C4-2B (cell line): ENCODE measurements at regions not wholly inside any gene's neighbourhood (a gene's known extent, or its start where the extent isn't known, plus 50 kb on each side); places are given as distances from the start of the nearest gene placed in this dataset.

Source experiments
- H3K27ac ChIP-seq: fragments of 450-650 bp; 2 replicates; pipeline ENCODE4 v1.5.1; 2017
- ZFX ChIP-seq: fragments of 450-650 bp; IDR thresholded peaks from 2 replicates; pipeline ENCODE4 v1.6.1; 2017
- TF ChIP-seq, protein P1 (sequence below): fragments of 450-650 bp; conservative IDR thresholded peaks from 2 replicates; pipeline ENCODE4 v1.5.1; 2017; ENCODE audit warnings: mild to moderate bottlenecking

DNA sequence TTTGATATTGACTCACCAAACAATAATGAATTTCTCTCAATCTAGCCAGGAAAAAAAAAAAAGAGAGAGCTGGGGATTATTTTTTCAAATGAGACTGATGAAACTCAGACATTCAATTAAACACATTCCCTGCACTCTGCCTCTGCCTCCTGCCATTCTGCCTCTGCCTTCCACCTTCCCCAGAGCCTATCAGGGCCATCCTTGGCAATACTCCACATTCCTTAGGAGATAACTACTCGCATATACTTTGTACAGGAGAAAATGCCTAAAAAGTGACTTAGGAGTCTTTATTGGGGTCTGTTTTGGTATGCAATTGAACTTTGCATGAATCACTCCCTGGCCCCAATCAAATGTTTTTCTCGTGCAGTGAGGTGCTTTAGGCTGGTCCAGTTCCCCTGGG is 246.6 kb upstream of the PLET1 start:
- TF ChIP-seq ZFX = no peak
- TF ChIP-seq, protein P1, sequence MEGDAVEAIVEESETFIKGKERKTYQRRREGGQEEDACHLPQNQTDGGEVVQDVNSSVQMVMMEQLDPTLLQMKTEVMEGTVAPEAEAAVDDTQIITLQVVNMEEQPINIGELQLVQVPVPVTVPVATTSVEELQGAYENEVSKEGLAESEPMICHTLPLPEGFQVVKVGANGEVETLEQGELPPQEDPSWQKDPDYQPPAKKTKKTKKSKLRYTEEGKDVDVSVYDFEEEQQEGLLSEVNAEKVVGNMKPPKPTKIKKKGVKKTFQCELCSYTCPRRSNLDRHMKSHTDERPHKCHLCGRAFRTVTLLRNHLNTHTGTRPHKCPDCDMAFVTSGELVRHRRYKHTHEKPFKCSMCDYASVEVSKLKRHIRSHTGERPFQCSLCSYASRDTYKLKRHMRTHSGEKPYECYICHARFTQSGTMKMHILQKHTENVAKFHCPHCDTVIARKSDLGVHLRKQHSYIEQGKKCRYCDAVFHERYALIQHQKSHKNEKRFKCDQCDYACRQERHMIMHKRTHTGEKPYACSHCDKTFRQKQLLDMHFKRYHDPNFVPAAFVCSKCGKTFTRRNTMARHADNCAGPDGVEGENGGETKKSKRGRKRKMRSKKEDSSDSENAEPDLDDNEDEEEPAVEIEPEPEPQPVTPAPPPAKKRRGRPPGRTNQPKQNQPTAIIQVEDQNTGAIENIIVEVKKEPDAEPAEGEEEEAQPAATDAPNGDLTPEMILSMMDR = no peak
- no peak overlapping the region for H3K27ac ChIP-seq

DNA sequence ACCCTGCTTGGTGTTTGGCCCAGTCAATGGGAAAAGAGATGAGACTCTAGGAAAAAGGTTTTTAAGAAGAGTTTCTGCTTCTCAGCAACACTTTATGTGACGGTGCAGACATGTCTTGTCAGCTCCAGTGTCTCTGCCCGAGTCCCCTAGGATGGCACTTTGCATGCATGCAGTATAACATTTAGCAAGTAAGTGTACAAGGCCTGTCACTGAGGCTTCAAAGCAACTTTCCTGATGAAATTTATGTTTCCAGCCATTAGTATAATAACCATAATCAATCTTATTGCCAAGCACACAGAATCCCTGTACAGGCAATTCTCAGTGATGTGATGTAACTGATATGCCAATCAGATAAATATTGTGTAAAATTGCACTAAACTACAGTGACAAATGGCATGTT is 248.1 kb upstream of the PLET1 start:
- no peak for TF ChIP-seq ZFX
- TF ChIP-seq, protein P1 = no peak
- no peak overlapping the region for H3K27ac ChIP-seq

DNA sequence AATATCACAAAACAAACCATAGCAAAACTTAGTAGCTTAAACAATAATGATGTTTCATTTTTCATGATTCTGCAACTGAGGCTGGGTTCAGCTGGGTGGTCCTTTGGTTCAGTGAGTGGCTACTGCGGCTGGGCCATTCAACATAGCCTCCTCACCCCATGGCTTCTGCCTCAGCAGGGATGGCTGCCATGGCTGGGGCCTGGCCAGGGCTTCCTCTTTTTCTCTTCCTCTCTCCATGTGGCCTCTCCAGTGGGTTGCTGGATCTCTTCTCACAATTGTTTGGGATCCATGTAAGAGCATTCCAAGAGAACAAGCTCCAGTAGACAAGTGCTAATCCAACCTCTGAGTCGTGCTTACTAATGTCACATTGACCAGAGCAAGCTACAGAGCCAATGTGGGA is 248.6 kb upstream of the PLET1 start:
- no peak for TF ChIP-seq ZFX
- TF ChIP-seq, protein P1 = no peak
- H3K27ac ChIP-seq = no peak overlapping the region

DNA sequence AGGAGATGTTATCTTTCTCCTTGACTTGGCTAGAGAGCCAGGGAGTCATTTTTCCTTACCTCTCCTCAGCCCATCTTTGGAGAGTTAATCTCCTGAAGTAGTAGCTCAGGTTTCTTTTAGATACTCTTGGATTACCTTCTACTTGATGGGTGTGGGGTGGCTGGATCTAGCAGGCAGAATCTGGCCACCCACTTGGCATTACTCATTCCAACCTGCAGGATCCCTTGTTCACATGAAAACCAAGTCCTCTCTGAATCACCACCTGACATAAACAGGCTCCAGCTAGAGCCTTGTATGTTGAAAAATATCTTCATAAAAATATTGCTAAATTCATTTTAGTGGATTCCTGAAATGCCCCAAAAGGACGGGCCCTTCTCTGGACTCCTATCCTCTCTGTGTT is 250.6 kb upstream of the PLET1 start:
- no peak overlapping the region for H3K27ac ChIP-seq
- no peak for TF ChIP-seq ZFX
- TF ChIP-seq, protein P1 = no peak

DNA sequence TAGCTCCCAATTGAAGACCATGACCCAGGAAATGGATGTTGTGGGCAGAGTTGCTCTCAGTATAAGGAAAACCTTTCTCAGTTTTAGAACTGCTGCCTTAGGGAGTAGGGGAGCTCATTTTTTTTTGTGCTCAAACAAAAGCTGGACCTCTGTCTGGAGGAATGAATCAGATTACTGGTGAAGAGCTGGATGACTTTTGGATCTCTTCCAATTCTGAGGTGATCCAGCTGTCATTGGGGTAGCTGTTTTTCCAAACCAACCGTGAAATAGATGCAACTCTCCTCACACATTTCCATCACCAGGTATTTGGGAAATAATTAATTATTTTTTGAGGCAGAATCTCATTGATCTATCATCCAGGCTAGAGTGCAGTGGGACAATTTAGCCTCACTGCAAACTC is 251.3 kb upstream of the PLET1 start:
- H3K27ac ChIP-seq = no peak overlapping the region
- TF ChIP-seq, protein P1 = no peak
- no peak for TF ChIP-seq ZFX

DNA sequence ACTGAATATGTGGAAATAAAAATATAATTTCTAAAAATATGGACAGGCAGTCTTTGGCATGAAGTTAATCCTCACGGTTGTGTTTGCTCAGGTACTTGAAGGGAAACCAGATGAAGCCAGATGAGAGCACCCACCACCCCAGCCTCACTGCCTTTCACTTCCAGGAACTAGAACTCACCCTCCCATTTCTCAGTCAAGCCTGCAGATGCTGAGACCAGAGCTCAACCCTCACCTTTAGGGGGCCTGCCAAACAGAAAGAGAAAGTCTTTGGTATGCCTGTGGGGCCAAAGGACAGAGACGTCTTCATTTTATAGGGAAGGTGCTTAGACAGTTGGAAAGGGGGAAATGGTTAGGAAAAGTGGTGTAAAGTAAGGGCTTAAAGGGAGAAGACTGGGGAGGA is 252.8 kb upstream of the PLET1 start:
- no peak for TF ChIP-seq ZFX
- TF ChIP-seq, protein P1 = no peak
- H3K27ac ChIP-seq = no peak overlapping the region

DNA sequence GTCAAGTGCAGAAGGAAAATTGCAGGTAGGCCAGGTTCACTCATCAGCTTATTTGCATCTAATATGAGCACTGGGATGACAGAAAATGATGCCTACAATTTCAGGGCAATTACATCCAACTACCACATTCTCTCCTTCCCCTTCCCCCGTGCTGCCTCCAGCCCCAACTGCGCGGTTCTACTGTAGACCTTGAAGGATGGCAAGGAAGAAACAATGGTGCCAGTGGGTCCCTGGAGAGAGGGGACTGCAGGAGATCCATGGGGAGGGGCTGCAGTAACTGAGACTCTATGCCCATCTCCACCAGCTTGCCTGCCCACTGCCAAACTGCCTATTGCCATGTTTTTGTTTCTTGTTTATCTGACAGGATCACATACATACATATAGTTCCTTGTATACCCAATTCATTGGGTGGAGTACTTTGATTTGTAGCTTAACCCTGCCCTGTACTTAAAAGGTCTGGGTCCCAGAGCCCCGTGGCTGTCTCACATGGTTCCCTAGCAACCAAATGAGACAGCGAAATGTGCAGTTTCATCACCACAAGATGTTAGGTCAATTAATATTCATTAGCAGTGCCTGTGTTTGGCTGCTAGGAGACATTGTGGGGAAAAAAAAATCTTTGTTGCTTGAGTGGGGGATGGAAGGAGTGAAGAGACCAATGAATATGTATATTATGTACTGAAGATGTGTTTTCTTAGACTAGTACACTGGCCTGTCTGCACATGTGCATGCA is 253.5 kb upstream of the PLET1 start:
- no peak for TF ChIP-seq ZFX
- TF ChIP-seq, protein P1 = no peak
- H3K27ac ChIP-seq = no peak overlapping the region
